Endothelial cell of hepatic sinusoid (primary cell): ENCODE measurements at regions not wholly inside any gene's neighbourhood (a gene's known extent, or its start where the extent isn't known, plus 50 kb on each side); places are given as distances from the start of the nearest gene placed in this dataset.

Experiments
- in situ Hi-C: cut with HindIII; loops from 2 replicates; pipeline ENCODE4 v1.10.0; 2017; ENCODE audit warnings: low sequenced_read_pairs

DNA sequence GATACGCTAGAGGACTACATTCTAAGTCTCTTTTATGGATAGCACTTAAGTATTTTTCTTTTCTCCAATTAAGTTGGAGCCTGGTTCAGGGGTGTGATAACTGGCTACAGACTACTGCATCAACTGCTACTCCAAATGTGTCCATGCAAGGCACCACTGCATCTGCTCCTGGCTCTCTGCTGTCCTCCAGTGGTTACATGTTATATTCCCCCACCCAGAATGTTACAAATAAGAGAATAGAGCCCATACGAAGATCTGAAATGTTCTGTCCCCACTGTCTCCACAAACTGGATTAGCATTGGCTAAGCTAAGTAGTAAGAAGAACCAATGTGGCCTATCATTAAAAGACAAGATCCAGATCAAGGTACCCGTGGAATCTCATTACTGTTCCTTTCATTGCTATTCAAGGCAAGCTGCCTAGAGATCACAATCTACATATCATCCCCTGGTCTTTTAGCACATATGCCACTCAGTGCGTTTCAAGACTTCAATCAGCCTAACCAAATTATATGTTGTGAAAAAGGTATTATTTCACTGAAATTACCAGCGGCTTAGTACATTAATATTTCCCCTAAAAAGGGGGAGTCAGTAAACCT, 308.3 kb upstream of the SLC8A1 start:
- in situ Hi-C loops, result no loop called here

GRCh38 chr2:40773291-40773690, 321.4 kb upstream of the SLC8A1 start:
- in situ Hi-C loops, result loop anchor here (5.0 kb wide), 1 partner anchor 106 kb away; no protein-coding TSS in a partner anchor

GRCh38 chr2:40783704-40784103, 331.8 kb upstream of the SLC8A1 start:
- in situ Hi-C loops, result no loop called here

DNA sequence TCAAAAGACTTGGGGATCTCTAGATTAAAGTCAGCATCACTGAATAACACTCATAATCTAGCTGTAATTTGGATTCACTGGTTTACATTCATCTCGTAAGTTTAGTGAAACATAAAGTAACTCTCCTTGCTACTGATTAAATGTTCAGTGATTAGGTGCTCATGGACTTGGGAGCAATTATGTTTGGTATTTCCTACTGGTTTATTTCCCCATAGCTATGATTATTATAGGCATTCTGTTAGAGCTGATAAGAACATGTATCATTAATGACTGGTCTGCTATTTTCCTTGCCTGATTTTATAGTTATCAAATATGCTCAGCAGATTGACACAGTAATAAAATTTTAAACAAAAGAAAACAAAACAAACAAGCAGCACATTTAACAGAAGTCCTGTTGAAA, 334.7 kb upstream of the SLC8A1 start:
- in situ Hi-C loops, result no loop called here

GRCh38 chr2:40797120-40797519, 345.2 kb upstream of the SLC8A1 start:
- in situ Hi-C loops, result no loop called here

DNA sequence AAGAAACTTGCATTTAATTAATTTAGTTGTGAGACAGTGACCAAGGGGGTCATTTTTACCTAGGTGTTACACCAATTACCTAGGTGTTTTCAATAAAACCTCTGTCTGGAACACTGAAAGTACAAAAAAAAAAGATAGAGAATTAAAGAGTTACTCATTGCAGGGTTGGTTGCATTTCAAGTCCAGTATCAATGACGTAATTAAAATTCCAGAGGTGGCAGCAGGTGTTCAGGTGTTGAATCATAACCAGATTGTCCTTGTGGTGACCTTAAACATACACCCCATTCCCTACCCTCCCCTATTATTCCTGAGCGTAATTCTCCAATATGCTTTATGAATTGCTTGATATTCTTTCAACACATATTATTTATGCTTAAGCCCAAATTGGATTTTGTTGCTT, 352.0 kb upstream of the SLC8A1 start:
- in situ Hi-C loops, result no loop called here

- in situ Hi-C loops, result no loop called here
Measured at GRCh38 chr2:40809156-40809555, 357.3 kb upstream of the SLC8A1 start.

GRCh38 chr2:40814616-40815015, 362.7 kb upstream of the SLC8A1 start:
- in situ Hi-C loops, result no loop called here

DNA sequence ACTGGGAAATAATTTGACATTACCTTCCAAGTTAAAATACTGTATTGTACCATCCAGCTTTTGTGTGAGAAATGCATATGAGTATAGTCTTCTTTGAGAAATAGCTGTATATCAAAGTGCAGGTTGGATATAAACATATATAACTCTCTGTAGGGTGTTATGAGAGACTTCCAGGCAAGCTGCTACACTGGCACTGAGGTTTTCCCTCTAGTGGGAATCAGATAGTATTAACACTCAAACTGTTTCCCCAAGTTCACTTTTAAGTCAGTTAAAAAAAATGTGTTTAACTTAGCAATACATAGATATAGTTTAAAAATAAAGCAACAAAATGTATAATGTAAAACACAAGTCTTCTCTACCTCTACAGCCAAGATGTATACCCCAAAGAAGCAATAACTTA, 368.4 kb upstream of the SLC8A1 start:
- in situ Hi-C loops, result no loop called here

GRCh38 chr2:40823478-40823877, 371.6 kb upstream of the SLC8A1 start:
- in situ Hi-C loops, result no loop called here

GRCh38 chr2:40824278-40824677, 372.4 kb upstream of the SLC8A1 start:
- in situ Hi-C loops, result no loop called here

DNA sequence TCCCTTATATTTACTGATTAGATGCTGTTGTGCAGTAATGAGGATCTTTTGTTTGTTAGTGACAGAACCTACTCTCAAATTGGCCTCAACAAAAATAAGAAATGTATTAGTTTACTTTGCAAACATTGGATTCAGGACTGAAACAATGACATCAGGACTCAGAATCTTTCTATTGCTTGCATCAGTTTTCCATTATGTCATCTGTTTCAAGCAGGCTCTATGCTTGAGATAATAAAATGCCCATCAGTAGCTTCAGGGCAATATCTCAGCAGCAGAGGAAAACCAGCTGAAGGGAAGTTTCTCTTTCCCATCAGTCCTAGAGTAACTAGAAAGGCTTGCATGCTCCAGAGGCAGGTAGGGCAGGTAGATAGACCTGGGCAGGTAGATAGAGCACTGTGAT, 375.5 kb upstream of the SLC8A1 start:
- in situ Hi-C loops, result no loop called here

DNA sequence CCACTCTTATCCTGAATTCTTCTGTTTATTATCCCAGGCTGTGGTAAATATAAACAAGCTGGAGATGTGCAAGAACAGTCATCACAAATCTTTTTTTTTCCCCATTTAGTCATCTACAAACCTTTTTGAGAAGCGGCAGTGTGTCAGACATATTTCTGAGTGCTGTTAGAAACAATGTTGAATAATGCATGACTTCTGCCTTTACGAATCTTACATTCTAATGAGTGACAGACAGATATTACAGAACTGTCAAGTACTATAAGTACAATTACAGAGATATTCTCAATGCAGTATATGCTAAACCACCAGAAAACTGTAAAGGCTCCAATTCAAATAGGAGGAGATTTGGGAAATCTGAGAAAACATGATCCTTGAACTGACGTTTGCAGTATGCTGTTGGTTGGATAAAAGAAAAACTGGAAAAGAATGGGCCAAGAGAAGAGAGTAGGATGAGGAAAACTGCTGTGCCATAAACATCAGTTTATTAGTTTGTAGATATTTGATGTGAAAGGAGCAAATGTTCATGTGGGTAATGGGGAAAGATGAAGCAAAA, 379.5 kb upstream of the SLC8A1 start:
- in situ Hi-C loops, result no loop called here

GRCh38 chr2:40841856-40842255, 390.0 kb upstream of the SLC8A1 start:
- in situ Hi-C loops, result no loop called here

DNA sequence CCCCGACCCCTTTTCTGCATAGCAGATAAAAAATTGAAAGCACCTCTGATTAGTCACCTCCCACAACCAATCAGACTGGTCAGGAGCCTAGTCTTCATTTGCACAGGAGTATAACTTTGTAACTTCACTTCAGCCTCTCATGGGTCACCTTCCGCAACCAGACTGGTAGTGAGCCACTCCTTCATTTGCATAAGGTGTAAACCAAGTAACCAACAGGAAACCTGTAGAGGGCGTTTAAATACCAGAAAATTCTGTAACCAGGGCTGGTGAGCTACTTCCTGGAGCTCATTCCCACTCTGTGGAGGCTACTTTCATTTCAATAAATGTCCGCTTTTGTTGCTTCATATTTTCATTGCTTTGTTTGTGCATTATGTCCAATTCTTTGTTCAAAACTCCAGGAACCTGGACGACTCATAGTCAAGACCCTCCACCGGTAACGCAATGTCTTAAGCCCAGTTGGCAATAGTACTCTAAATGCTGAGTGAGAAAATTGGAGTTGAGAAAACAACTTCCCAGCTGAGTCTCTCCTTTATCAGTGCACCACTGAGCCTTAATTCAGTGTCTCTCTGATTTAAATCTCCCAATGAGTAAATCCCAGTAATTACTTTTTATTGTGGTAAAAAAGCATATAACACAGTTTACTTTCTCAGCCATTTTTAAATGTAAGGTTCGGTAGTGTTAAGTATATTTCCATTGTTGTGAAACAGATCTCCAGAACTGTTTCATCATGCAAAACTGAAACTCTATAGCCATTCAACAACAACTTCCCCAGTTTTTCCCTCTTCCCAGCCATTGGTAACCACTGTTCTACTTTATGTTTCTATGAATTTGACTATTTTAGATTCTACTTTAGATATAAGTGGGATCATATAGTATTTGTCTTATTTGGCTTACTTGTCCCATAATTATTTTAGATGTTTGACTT, 392.7 kb upstream of the SLC8A1 start:
- in situ Hi-C loops, result no loop called here

DNA sequence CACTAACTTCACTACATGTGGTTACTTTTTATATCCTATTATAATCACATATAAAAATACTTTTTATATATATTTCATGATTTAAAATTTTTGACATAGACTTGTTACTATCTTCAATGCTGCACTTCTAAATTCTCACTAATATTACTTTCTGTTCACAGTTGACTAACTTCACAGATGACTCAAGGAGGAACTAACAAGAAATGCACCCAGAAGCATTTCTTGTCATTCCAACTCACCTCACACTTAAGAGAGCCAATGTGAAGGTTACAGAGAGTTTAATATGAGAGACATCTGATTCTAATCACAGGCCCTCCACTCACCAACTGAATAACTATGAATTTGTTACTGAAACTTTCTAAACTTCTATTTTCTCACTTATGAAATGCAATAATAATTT, 399.8 kb upstream of the SLC8A1 start:
- in situ Hi-C loops, result no loop called here

DNA sequence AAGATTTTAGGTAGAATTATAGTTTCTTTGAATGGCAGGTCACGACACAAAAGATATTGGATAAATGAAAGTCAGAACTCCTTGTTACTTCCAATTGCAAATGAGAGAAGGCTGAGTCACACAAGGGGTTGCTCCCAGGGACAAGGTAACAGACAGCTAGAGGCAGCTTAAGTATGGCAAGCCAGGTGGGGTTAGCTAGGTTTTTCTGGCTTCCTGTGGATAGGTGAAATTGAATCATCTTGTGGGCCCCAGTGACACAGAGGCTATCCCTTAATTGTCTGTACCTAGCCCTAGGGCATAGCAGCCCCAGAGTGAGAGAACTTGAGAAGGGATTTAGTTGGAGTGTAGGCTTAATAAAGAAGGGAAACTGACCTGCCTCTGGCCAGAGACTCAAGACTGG, 407.7 kb upstream of the SLC8A1 start:
- in situ Hi-C loops, result no loop called here

DNA sequence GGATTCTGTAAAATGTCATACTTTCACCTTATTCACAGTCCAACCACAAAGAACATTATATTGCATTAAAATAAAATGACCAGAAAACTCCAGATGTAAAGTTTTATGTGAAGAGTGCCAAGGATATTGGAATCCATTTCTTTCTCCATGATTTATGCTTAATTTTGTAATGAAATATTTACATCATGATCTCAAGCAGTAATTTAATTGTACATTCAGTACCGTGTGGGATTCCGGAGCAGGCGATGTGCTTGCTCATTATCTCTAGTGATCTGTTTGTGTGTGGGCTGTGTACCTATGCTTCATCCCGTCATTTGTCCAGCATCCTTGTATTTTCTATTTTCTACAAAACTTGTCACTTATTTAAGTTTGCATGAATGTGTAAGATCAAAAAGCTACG, 415.9 kb upstream of the SLC8A1 start:
- in situ Hi-C loops, result no loop called here

- in situ Hi-C loops, result loop anchor here (5.0 kb wide), 1 partner anchor 70 kb away; no protein-coding TSS in a partner anchor
Measured at GRCh38 chr2:40872580-40872979, 420.7 kb upstream of the SLC8A1 start.

DNA sequence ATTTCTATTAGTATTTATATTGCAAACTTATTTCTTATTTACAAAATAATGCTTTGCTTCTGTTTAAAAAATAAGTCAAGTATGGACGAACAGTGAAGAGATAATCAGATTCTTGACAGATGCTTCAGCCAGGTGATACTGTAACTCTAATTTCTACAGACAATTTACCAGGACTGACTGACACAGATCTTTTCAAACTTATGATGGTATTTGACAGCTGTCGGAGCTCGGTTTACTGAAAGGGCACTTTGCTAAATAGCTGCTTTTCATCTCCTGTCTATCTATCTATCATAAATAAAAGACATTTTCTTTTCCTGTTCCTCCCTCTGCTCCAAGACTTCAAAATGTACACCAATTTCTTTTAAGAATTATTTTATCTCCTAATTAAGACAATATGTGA, 422.5 kb upstream of the SLC8A1 start:
- in situ Hi-C loops, result loop anchor here (5.0 kb wide), 1 partner anchor 68 kb away; no protein-coding TSS in a partner anchor

- in situ Hi-C loops, result no loop called here
Measured at GRCh38 chr2:40877734-40878288, 425.9 kb upstream of the SLC8A1 start.

DNA sequence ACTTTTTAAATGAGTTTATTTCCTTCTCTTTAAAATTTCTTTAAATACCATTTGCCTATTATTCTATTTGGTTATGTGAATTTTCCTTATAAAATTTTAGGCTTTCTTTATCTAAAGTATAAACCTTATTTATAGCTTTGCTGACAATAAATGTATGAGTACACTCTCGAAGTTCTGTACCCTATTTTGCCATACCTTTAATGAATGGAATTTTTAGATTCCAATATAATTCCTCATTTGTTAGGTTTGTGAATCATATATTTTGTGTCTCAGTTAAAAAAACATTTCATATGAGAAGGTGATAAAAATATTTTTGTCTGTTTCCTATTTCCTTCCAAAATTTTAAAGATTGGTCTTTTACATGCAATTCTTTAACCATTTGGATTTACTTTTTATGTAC, 427.4 kb upstream of the SLC8A1 start:
- in situ Hi-C loops, result no loop called here
